LNCaP clone FGC (cell line): ENCODE measurements at regions not wholly inside any gene's neighbourhood (a gene's known extent, or its start where the extent isn't known, plus 50 kb on each side); places are given as distances from the start of the nearest gene placed in this dataset.

Experiments used
- DNase-seq: peaks from one replicate; pipeline ENCODE4 v3.0.0-alpha.2; 2011; ENCODE audit warnings: low read depth
- H3K4me3 ChIP-seq: 2 replicates; pipeline ENCODE4 v1.5.1; 2011; ENCODE audit warnings: mild to moderate bottlenecking, low read depth, low read length, control low read depth
- TF ChIP-seq, protein P1 (sequence below): IDR thresholded peaks from 2 replicates; pipeline ENCODE4 v1.5.1; 2012; ENCODE audit warnings: mild to moderate bottlenecking; ENCODE audit not compliant: control insufficient read depth, insufficient read depth; ENCODE audit errors: extremely low read depth

DNA sequence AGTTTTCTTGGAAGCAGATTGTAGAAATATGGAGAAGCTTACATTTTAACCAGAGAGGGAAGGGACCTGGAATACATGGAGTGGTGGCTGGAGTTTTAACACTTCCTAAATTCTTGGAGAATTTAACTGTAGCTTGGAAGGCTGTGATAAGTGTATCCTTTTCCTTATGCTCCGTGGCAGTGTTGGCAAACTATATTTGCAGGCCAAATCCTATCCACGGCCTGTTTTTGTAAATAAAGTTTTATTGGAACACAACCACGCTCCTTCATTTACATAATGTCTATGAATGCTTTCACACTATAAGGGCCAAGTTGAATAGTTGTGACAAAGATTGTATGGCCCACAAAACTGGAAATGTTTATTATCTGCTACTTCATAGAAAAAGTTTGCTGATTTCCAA lies 110.6 kb upstream of the MIR17HG start:
- DNase-seq = no peak
- no peak overlapping the region for H3K4me3 ChIP-seq
- TF ChIP-seq, protein P1, sequence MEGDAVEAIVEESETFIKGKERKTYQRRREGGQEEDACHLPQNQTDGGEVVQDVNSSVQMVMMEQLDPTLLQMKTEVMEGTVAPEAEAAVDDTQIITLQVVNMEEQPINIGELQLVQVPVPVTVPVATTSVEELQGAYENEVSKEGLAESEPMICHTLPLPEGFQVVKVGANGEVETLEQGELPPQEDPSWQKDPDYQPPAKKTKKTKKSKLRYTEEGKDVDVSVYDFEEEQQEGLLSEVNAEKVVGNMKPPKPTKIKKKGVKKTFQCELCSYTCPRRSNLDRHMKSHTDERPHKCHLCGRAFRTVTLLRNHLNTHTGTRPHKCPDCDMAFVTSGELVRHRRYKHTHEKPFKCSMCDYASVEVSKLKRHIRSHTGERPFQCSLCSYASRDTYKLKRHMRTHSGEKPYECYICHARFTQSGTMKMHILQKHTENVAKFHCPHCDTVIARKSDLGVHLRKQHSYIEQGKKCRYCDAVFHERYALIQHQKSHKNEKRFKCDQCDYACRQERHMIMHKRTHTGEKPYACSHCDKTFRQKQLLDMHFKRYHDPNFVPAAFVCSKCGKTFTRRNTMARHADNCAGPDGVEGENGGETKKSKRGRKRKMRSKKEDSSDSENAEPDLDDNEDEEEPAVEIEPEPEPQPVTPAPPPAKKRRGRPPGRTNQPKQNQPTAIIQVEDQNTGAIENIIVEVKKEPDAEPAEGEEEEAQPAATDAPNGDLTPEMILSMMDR = no peak

DNA sequence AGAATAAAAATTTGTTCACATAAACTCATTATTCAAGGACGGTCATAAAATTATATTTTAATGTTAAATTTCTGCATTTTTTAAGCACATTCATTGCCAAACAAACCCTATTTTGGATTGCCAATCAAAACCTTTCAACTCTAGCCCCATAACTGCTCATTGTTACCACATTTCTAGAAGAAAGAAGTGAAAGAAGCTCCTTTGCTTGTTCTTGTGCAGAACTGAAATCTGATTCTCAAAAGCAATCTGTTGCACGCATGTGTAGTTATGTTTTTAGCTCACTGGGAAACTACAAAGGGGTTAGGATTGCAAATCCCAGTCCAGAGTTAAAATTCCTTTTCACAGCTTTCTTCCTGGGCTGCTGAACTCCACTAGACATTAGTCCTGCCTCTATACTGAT lies 109.5 kb upstream of the MIR17HG start:
- TF ChIP-seq, protein P1 = no peak
- H3K4me3 ChIP-seq = no peak overlapping the region
- DNase-seq = no peak

DNA sequence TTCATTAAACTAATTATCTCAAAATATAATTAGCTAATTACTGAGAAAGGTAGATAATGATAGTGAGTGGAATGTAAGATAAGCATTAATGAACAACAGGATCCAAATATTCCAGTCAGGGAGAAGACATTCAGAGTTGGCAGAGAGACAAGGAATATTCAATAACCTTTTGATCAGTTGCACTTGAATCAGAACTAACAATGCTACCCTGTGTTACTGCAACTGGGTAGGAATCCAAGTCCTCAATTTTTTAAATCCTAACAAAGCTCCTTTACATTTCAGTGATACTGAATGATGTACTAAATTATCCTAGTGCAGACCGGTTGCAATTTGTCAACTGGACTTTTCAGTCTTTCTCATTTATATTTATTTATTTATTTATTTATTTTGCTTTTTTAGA lies 107.1 kb upstream of the MIR17HG start:
- no peak for DNase-seq
- TF ChIP-seq, protein P1 = no peak
- no peak overlapping the region for H3K4me3 ChIP-seq

DNA sequence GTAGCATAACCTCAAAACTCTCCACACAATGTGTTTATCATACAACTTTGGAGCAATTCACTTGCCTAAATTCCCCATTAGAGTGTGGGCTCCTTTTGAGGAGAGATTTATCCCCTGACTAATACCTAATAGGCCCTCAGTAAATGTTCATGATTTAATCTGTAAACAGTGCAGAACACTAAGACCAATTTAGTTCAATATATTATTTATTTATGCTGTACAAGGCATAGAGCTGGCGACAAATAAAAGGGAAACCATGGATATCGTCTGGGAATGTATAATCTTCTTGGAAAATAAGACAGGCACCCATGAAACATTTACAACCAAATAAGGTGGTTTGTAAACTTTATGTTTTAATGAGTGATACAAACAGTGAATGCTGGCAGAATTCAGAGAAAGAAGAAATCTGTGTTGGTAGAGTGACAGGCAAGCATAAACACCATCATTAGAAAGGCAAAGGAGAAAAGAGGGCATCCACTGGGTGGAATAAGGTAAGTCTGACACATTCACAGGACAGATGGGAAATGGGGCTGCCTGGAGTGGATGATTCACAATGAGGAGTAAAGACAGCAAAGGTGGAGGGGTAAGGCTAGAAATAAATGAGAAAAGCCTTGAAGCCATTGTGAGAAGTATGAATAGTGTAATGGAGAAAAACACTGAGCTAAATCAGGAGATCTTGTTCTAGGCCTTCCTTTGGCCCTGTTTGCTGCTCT lies 106.1 kb upstream of the MIR17HG start:
- H3K4me3 ChIP-seq = no peak overlapping the region
- DNase-seq = peak; percentile 93
- TF ChIP-seq, protein P1 = no peak

GRCh38 chr13:91242652-91243051 lies 104.8 kb upstream of the MIR17HG start:
- H3K4me3 ChIP-seq = no peak overlapping the region
- TF ChIP-seq, protein P1 = no peak
- DNase-seq = no peak

DNA sequence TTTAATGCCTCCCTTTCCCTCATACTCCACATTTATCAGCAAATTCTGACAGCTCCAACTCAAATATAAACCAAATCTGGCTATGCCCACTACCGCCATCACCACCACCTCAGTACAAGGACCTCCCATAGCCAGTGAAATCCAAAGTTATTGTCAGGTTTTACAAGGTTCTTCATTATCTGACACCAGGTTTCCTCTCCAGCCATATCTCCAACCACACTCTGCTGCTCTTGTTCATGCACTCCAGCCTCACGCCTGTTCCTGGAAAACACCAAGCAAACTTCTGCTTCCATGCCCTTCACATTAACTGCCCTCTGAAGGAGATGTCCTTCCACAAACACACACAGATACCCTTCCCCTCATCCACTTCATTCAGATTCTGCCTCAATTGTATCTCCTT lies 102.2 kb upstream of the MIR17HG start:
- TF ChIP-seq, protein P1 = no peak
- no peak for DNase-seq
- no peak overlapping the region for H3K4me3 ChIP-seq

DNA sequence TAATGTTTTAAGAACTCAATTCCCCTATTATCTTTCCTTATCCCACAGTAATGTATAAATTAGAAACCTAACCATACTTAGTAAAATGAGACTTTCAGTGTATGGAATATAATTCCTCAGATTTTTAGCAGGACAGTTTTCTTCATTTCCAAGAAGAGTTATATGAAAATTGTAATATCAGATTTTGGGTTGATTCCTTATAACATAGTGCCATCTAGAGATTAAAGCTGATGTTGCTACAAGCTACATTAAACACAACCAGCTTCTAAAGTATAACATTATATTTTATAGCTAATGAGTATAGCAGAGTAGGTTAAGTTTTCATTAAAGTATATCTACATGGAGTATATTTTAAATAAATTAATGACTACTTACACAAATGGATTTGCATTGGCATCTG lies 99.7 kb upstream of the MIR17HG start:
- DNase-seq = no peak
- TF ChIP-seq, protein P1 = peak; percentile 49

More for the DNA sequence above, 99.7 kb upstream of the MIR17HG start:
- no peak overlapping the region for H3K4me3 ChIP-seq
